NCI-H748 (cell line): ENCODE measurements at regions not wholly inside any gene's neighbourhood (a gene's known extent, or its start where the extent isn't known, plus 50 kb on each side); places are given as distances from the start of the nearest gene placed in this dataset.

Source experiments
- DNase-seq: peaks from one replicate; lab custom pipeline; 2025; ENCODE audit not compliant: unreplicated experiment; lab: John Stamatoyannopoulos, UW

- no peak for DNase-seq
Observed at GRCh38 chr4:63526251-63526650, 883.0 kb downstream of the TECRL start.

- DNase-seq: no peak
Observed at GRCh38 chr4:63524764-63525163, 884.5 kb downstream of the TECRL start.

GRCh38 chr4:63505714-63506460, 903.4 kb downstream of the TECRL start:
- no peak for DNase-seq

GRCh38 chr4:63493265-63493664, 916.0 kb downstream of the TECRL start:
- DNase-seq: no peak

- no peak for DNase-seq
Observed at GRCh38 chr4:63492515-63492914, 916.7 kb downstream of the TECRL start.

- DNase-seq: no peak
Observed at GRCh38 chr4:63464393-63464792, 944.9 kb downstream of the TECRL start.

- no peak for DNase-seq
Observed at GRCh38 chr4:63460075-63460474, 949.2 kb downstream of the TECRL start.

GRCh38 chr4:63459329-63459728, 949.9 kb downstream of the TECRL start:
- DNase-seq: no peak

- DNase-seq: no peak
Observed at GRCh38 chr4:63458010-63458409, 951.2 kb downstream of the TECRL start.

GRCh38 chr4:63440236-63440635, 969.0 kb downstream of the TECRL start:
- no peak for DNase-seq

- DNase-seq: no peak
Observed at GRCh38 chr4:63430105-63430504, 979.1 kb downstream of the TECRL start.

- no peak for DNase-seq
Observed at GRCh38 chr4:63396269-63396668, 1013.0 kb downstream of the TECRL start.

- DNase-seq: no peak
Observed at GRCh38 chr4:63393544-63393943, 1015.7 kb downstream of the TECRL start.

- no peak for DNase-seq
Observed at GRCh38 chr4:63379750-63380522, 1029.3 kb downstream of the TECRL start.

- no peak for DNase-seq
Observed at GRCh38 chr4:63371001-63371400, 1038.2 kb downstream of the TECRL start.

- DNase-seq: no peak
Observed at GRCh38 chr4:63361628-63362027, 1047.6 kb downstream of the TECRL start.

GRCh38 chr4:63361066-63361465, 1048.2 kb downstream of the TECRL start:
- DNase-seq: no peak

- DNase-seq: no peak
Observed at GRCh38 chr4:63349674-63350025, 1059.6 kb downstream of the TECRL start.

- no peak for DNase-seq
Observed at GRCh38 chr4:63348735-63349673, 1060.2 kb downstream of the TECRL start.

- DNase-seq: no peak
Observed at GRCh38 chr4:63325140-63325539, 1084.1 kb downstream of the TECRL start.

GRCh38 chr4:63316633-63317032, 1092.6 kb downstream of the TECRL start:
- no peak for DNase-seq
